ENCODE measurements at regions not wholly inside any gene's neighbourhood (a gene's known extent, or its start where the extent isn't known, plus 50 kb on each side); places are given as distances from the start of the nearest gene placed in this dataset.
"Not testable (repeated sequence)": the region's sequence is repeated elsewhere in the genome, so short reads cannot be mapped to it uniquely, and the experiment has no call there.

- DNase-seq: no peak
These were observed 738.8 kb upstream of the GOLIM4 start for GRCh38 chr3:168834558-168834957.

- no peak for DNase-seq
These were observed 733.2 kb upstream of the GOLIM4 start for GRCh38 chr3:168828943-168829342.

- no peak for DNase-seq
These were observed 732.8 kb upstream of the GOLIM4 start for GRCh38 chr3:168828536-168828935.

- no peak for DNase-seq
These were observed 732.3 kb upstream of the GOLIM4 start for GRCh38 chr3:168828014-168828413.

- no peak for DNase-seq
These were observed 728.4 kb upstream of the GOLIM4 start for GRCh38 chr3:168824107-168824506.

GRCh38 chr3:168823466-168823865 lies 727.7 kb upstream of the GOLIM4 start:
- DNase-seq: no peak

- no peak for DNase-seq
These were observed 725.2 kb upstream of the GOLIM4 start for GRCh38 chr3:168820810-168821415.

GRCh38 chr3:168817177-168817576 lies 721.5 kb upstream of the GOLIM4 start:
- no peak for DNase-seq

GRCh38 chr3:168815946-168816345 lies 720.2 kb upstream of the GOLIM4 start:
- DNase-seq: no peak

- no peak for DNase-seq
These were observed 717.6 kb upstream of the GOLIM4 start for GRCh38 chr3:168813225-168813802.

- DNase-seq: no peak
These were observed 716.5 kb upstream of the GOLIM4 start for GRCh38 chr3:168812234-168812633.

- DNase-seq: no peak
These were observed 712.9 kb upstream of the GOLIM4 start for GRCh38 chr3:168808596-168808995.

- DNase-seq: no peak
These were observed 711.7 kb upstream of the GOLIM4 start for GRCh38 chr3:168807448-168807847.

- no peak for DNase-seq
These were observed 711.1 kb upstream of the GOLIM4 start for GRCh38 chr3:168806871-168807270.

GRCh38 chr3:168803536-168803935 lies 707.8 kb upstream of the GOLIM4 start:
- no peak for DNase-seq

- no peak for DNase-seq
These were observed 707.0 kb upstream of the GOLIM4 start for GRCh38 chr3:168802766-168803165.

GRCh38 chr3:168801794-168802193 lies 706.1 kb upstream of the GOLIM4 start:
- DNase-seq: no peak

GRCh38 chr3:168796339-168796738 lies 700.6 kb upstream of the GOLIM4 start:
- no peak for DNase-seq

GRCh38 chr3:168794427-168794826 lies 698.7 kb upstream of the GOLIM4 start:
- no peak for DNase-seq

GRCh38 chr3:168782193-168782592 lies 686.5 kb upstream of the GOLIM4 start:
- DNase-seq: no peak

- DNase-seq: not testable (repeated sequence)
These were observed 684.4 kb upstream of the GOLIM4 start for GRCh38 chr3:168779970-168780645.

GRCh38 chr3:168753724-168754123 lies 658.0 kb upstream of the GOLIM4 start:
- DNase-seq: no peak

- no peak for DNase-seq
These were observed 656.6 kb upstream of the GOLIM4 start for GRCh38 chr3:168752339-168752738.

GRCh38 chr3:168747697-168748096 lies 652.0 kb upstream of the GOLIM4 start:
- no peak for DNase-seq
